ENCODE measurements at regions not wholly inside any gene's neighbourhood (a gene's known extent, or its start where the extent isn't known, plus 50 kb on each side); places are given as distances from the start of the nearest gene placed in this dataset.

- H3K4me3 ChIP-seq (ENCODE audit: low read depth, low read length) = no peak overlapping the region
- no peaks in the 10 kb centered on the region for H3K27me3 ChIP-seq (replicated peaks)
- no peaks in the 10 kb centered on the region for H3K36me3 ChIP-seq (replicated peaks)
- no peak for TF ChIP-seq CTCF (IDR thresholded peaks at IDR 0.05; ENCODE audit: low read depth, low read length, missing control alignments)
- in situ Hi-C loops (cut with HindIII; ENCODE audit: low pct_ligation_motif_present, low sequenced_read_pairs) = no loop called here
- no peak for DNase-seq
- H3K27ac ChIP-seq = no peak overlapping the region
Measured at GRCh38 chr3:30350901-30351300, 255.5 kb upstream of the TGFBR2 start.

GRCh38 chr3:30352410-30353318, 253.7 kb upstream of the TGFBR2 start:
- H3K27ac ChIP-seq = no peak overlapping the region
- in situ Hi-C loops (cut with HindIII; ENCODE audit: low pct_ligation_motif_present, low sequenced_read_pairs) = no loop called here
- TF ChIP-seq CTCF (IDR thresholded peaks at IDR 0.05; ENCODE audit: low read depth, low read length, missing control alignments) = no peak

GRCh38 chr3:30353711-30354467, 252.5 kb upstream of the TGFBR2 start:
- Histone ChIP-seq H3K27me3 (replicated peaks) (no peaks in the 10 kb centered on the region), H3K4me3 (ENCODE audit: low read depth, low read length) (no peak overlapping the region), H3K36me3 (replicated peaks) (no peaks in the 10 kb centered on the region), H3K27ac (no peak overlapping the region)
- TF ChIP-seq CTCF (IDR thresholded peaks at IDR 0.05; ENCODE audit: low read depth, low read length, missing control alignments) = no peak
- in situ Hi-C loops (cut with HindIII; ENCODE audit: low pct_ligation_motif_present, low sequenced_read_pairs) = no loop called here
- DNase-seq = no peak

More at GRCh38 chr3:30352410-30353318, 253.7 kb upstream of the TGFBR2 start:
- Histone ChIP-seq H3K4me3 (ENCODE audit: low read depth, low read length) (no peak overlapping the region), H3K27me3 (replicated peaks) (no peaks in the 10 kb centered on the region), H3K36me3 (replicated peaks) (no peaks in the 10 kb centered on the region)
- no peak for DNase-seq

GRCh38 chr3:30354513-30354912, 251.9 kb upstream of the TGFBR2 start:
- no peaks in the 10 kb centered on the region for H3K36me3 ChIP-seq (replicated peaks)
- no peak overlapping the region for H3K4me3 ChIP-seq (ENCODE audit: low read depth, low read length)
- H3K27me3 ChIP-seq (replicated peaks) = no peaks in the 10 kb centered on the region
- H3K27ac ChIP-seq = no peak overlapping the region
- no peak for DNase-seq
- in situ Hi-C loops (cut with HindIII; ENCODE audit: low pct_ligation_motif_present, low sequenced_read_pairs) = no loop called here
- TF ChIP-seq CTCF (IDR thresholded peaks at IDR 0.05; ENCODE audit: low read depth, low read length, missing control alignments) = no peak

GRCh38 chr3:30354972-30355371, 251.4 kb upstream of the TGFBR2 start:
- Histone ChIP-seq H3K27me3 (replicated peaks) (no peaks in the 10 kb centered on the region), H3K4me3 (ENCODE audit: low read depth, low read length) (no peak overlapping the region), H3K27ac (no peak overlapping the region), H3K36me3 (replicated peaks) (no peaks in the 10 kb centered on the region)
- DNase-seq = no peak
- in situ Hi-C loops (cut with HindIII; ENCODE audit: low pct_ligation_motif_present, low sequenced_read_pairs) = no loop called here
- no peak for TF ChIP-seq CTCF (IDR thresholded peaks at IDR 0.05; ENCODE audit: low read depth, low read length, missing control alignments)
